Bronchial epithelial cell (primary cell): ENCODE measurements at regions not wholly inside any gene's neighbourhood (a gene's known extent, or its start where the extent isn't known, plus 50 kb on each side); places are given as distances from the start of the nearest gene placed in this dataset.
A peak's percentile ranks its signal among the peaks of the same experiment; 100 is the strongest.

Experiments used
- DNase-seq: peaks from one replicate; pipeline ENCODE4 v3.0.0-alpha.2; 2010; ENCODE audit warnings: low read depth
- FAIRE-seq: peaks from 2 replicates; lab custom pipeline; 2011; peaks lifted over from hg19 to GRCh38; lab: Jason Lieb, UNC
- H3K27me3 ChIP-seq: 2 replicates; pipeline ENCODE4 v1.5.1; 2011; ENCODE audit warnings: low read length; ENCODE audit not compliant: control insufficient read depth, insufficient read depth
- H3K36me3 ChIP-seq: 2 replicates; pipeline ENCODE4 v1.5.1; 2011; ENCODE audit warnings: low read length; ENCODE audit not compliant: control insufficient read depth, insufficient read depth
- H3K4me3 ChIP-seq: 2 replicates; pipeline ENCODE4 v1.5.1; 2011; ENCODE audit warnings: mild to moderate bottlenecking, low read depth, low read length, control low read depth
- TF ChIP-seq, protein P1 (sequence below): IDR thresholded peaks from 2 replicates; pipeline ENCODE4 v1.5.1; 2011; ENCODE audit warnings: mild to moderate bottlenecking, moderate library complexity, low read length, control low read depth, inconsistent platforms; ENCODE audit not compliant: insufficient read depth, severe bottlenecking

DNA sequence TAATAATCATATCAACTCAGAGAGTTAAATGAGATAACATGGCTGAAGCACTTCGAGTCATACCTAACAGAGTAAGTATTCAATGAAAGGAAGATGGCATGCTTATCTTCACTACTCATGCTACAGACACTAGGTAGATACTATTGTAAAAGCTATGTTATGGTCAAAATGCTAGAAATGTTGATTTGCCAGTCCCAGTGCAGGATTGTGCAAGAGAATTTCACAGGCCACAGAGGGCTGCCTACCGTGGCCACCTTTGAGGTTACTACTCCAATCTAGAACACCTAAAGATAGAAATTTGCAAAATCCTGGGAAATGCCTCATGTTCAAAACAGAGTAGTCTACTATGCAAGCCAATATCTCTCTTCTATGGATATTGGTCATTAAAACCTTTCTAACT lies 75.3 kb upstream of the PLEKHG7 start:
- Histone ChIP-seq H3K36me3 (no peaks in the 10 kb centered on the region), H3K27me3 (no peaks in the 10 kb centered on the region), H3K4me3 (no peak overlapping the region)
- FAIRE-seq (no peak), DNase-seq (no peak)
- TF ChIP-seq, protein P1, sequence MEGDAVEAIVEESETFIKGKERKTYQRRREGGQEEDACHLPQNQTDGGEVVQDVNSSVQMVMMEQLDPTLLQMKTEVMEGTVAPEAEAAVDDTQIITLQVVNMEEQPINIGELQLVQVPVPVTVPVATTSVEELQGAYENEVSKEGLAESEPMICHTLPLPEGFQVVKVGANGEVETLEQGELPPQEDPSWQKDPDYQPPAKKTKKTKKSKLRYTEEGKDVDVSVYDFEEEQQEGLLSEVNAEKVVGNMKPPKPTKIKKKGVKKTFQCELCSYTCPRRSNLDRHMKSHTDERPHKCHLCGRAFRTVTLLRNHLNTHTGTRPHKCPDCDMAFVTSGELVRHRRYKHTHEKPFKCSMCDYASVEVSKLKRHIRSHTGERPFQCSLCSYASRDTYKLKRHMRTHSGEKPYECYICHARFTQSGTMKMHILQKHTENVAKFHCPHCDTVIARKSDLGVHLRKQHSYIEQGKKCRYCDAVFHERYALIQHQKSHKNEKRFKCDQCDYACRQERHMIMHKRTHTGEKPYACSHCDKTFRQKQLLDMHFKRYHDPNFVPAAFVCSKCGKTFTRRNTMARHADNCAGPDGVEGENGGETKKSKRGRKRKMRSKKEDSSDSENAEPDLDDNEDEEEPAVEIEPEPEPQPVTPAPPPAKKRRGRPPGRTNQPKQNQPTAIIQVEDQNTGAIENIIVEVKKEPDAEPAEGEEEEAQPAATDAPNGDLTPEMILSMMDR: no peak

DNA sequence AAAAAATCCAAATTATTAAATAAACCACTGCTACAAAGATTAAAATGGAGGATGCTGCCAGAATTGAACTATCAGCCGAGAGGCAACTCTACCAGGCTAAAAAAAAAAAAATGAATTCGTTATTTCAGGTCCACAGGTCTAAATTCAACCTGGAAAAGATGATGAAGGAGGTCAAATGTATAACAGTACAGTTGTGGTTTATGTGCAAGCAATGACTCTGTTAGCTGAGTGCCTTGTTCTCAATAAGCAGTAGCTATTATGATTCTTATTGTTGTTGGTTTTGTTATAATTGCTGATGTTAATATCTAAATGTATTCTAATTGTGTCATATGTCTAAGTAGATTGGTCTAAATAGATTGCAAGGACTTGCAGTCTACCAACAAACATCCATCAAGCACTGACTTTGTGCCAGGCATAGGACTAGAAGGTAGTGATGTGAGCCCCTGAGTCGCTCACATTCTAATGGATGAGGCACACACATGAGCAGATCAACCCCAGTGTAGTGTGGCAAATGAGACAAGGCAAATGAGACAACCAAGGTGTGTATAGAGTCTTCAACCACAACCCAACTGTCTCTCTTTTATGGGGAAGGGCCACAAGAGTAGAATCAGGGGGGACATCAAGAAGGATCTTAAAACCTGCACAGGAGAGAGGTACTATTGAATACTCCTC lies 77.0 kb upstream of the PLEKHG7 start:
- H3K36me3 ChIP-seq: no peaks in the 10 kb centered on the region
- no peaks in the 10 kb centered on the region for H3K27me3 ChIP-seq
- DNase-seq (no peak), FAIRE-seq (no peak)
- H3K4me3 ChIP-seq: no peak overlapping the region
- TF ChIP-seq, protein P1: no peak

- no peak for FAIRE-seq
- TF ChIP-seq, protein P1: no peak
- Histone ChIP-seq H3K36me3 (no peaks in the 10 kb centered on the region), H3K27me3 (no peaks in the 10 kb centered on the region), H3K4me3 (no peak overlapping the region)
- peak; percentile 88 for DNase-seq
Measured at GRCh38 chr12:92624236-92624635, 78.6 kb upstream of the PLEKHG7 start.

DNA sequence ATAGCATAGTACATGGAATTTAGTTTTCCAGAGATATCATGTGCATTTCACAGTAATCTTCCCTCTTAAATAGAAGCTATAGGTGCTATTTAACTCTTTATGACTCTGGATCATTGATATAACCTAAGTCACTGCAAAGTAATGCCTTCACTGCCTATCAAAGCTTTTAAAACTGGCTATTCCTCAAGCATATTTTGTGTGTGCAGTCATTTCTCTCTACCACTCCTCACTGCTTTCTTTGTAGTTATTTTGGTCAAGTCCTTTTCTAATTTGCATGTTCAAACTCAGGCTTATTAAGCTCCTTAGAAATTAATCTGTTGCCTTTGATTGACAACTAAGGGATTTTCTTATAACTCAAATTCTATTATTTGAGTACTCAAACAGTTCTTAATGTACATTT lies 79.4 kb upstream of the PLEKHG7 start:
- TF ChIP-seq, protein P1: no peak
- Histone ChIP-seq H3K27me3 (no peaks in the 10 kb centered on the region), H3K36me3 (no peaks in the 10 kb centered on the region), H3K4me3 (no peak overlapping the region)
- DNase-seq (no peak), FAIRE-seq (no peak)

GRCh38 chr12:92621833-92622232 lies 81.0 kb upstream of the PLEKHG7 start:
- DNase-seq (peak; percentile 68), FAIRE-seq (peak; percentile 77)
- H3K27me3 ChIP-seq: no peaks in the 10 kb centered on the region
- TF ChIP-seq, protein P1: no peak
- H3K36me3 ChIP-seq: no peaks in the 10 kb centered on the region
- H3K4me3 ChIP-seq: no peak overlapping the region

DNA sequence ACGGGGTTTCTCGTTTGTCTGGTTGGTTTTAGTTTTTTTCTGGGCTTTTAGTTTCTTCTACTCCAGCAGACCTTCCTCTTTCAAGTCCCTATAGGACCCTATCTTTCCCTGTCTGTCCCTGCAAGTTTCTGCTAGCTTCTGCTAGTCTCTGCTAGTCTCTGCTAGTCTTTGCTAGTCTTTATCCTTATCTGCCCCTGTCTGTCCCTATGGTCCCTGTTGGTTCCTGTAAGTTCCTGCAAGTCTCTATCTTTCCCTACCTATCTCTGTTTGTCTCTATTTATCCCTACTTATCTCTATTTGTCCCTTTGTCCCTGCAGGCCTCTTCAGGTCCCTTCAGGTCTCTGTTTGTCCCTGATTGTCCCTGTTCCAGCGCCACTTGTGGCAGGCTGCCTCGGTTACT lies 81.5 kb upstream of the PLEKHG7 start:
- peak; percentile 57 for DNase-seq
- TF ChIP-seq, protein P1: no peak
- FAIRE-seq: no peak
- H3K4me3 ChIP-seq: no peak overlapping the region
- no peaks in the 10 kb centered on the region for H3K36me3 ChIP-seq
- no peaks in the 10 kb centered on the region for H3K27me3 ChIP-seq
